ENCODE measurements at regions not wholly inside any gene's neighbourhood (a gene's known extent, or its start where the extent isn't known, plus 50 kb on each side); places are given as distances from the start of the nearest gene placed in this dataset.
"Not testable (repeated sequence)": the region's sequence is repeated elsewhere in the genome, so short reads cannot be mapped to it uniquely, and the experiment has no call there.

DNA sequence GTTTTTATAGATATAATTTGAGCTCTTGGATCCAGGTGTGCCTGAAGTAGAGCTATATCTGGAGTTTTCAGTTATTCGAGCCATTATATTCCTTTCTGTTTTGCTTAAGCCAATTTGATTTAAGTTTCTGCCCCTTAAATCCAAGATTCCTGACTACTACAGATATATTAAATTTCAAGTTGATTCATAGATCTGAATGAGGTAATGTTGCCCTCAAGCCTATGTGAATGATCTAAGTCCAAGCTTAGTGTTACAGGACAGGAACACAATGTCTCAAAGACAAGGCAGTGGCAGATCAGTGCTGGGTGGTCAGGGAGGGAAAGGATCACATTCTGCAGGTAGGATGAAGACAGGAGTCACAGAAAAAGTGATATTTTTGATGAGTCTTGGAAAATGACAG, 75.7 kb upstream of the CTBP2 start:
- Mint-ChIP-seq H3K4me1 (no peaks in the 10 kb centered on the region), H3K9me3 (peaks cover 17 to 22% of the 10 kb centered on the region in 2 donors), H3K27me3 (peaks cover 10% of the 10 kb centered on the region), H3K27ac (no peak overlapping the region), H3K4me3 (no peak overlapping the region)
- no peak for ATAC-seq
- DNase-seq = no peak

GRCh38 chr10:125235093-125236069, 75.0 kb upstream of the CTBP2 start:
- ATAC-seq (no peak), DNase-seq (no peak)
- H3K9me3 Mint-ChIP-seq = peaks cover 17 to 22% of the 10 kb centered on the region in 2 donors
- no peaks in the 10 kb centered on the region for H3K4me1 Mint-ChIP-seq
- H3K4me3 Mint-ChIP-seq = no peak overlapping the region
- H3K27ac Mint-ChIP-seq = no peak overlapping the region
- peaks cover 10% of the 10 kb centered on the region for H3K27me3 Mint-ChIP-seq

DNA sequence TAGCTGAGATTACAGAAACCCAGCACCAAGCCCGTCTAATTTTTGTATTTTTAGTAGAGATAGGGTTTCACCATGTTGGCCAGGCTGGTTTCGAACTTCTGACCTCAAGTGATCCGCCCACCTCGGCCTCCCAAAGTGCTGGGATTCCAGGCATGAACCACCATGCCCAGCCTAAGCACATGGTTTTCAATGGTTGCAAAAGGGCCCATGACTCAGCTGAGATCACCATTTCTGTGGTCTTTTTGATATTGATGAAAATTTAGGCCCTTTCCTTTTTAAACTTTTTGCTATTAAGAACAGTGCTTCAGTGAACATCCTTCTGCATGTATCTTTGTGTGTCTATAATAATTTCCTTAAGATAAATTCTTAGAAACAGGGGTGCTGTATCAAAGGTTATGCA, 74.2 kb upstream of the CTBP2 start:
- not testable (repeated sequence) for H3K27ac Mint-ChIP-seq, ATAC-seq, H3K27me3 Mint-ChIP-seq, DNase-seq, H3K4me1 Mint-ChIP-seq, H3K4me3 Mint-ChIP-seq
- H3K9me3 Mint-ChIP-seq = peaks cover 17 to 22% of the 10 kb centered on the region in 2 donors

GRCh38 chr10:125233726-125234125, 73.4 kb upstream of the CTBP2 start:
- DNase-seq (no peak), ATAC-seq (no peak)
- Mint-ChIP-seq H3K27ac (no peak overlapping the region), H3K4me3 (no peak overlapping the region), H3K27me3 (peaks cover 10% of the 10 kb centered on the region), H3K4me1 (no peaks in the 10 kb centered on the region), H3K9me3 (peaks cover 11 to 14% of the 10 kb centered on the region in 2 donors)

- Mint-ChIP-seq H3K27ac (peak overlapping the region in 1 of 2 donors; percentile 43), H3K27me3 (peaks cover 10% of the 10 kb centered on the region), H3K4me3 (no peak overlapping the region), H3K9me3 (peaks cover 3 to 5% of the 10 kb centered on the region in 2 donors), H3K4me1 (no peaks in the 10 kb centered on the region)
- no peak for ATAC-seq
- DNase-seq = no peak
These were observed 72.5 kb upstream of the CTBP2 start for GRCh38 chr10:125232841-125233240.

GRCh38 chr10:125231813-125232475, 71.6 kb upstream of the CTBP2 start:
- H3K27me3 Mint-ChIP-seq = peaks cover 10% of the 10 kb centered on the region
- H3K4me3 Mint-ChIP-seq = no peak overlapping the region
- no peak for DNase-seq
- no peaks in the 10 kb centered on the region for H3K4me1 Mint-ChIP-seq
- no peak for ATAC-seq
- peaks cover 4 to 10% of the 10 kb centered on the region in 2 donors for H3K9me3 Mint-ChIP-seq
- no peak overlapping the region for H3K27ac Mint-ChIP-seq

GRCh38 chr10:125231116-125231812, 70.9 kb upstream of the CTBP2 start:
- no peaks in the 10 kb centered on the region for H3K4me1 Mint-ChIP-seq
- ATAC-seq (no peak), DNase-seq (no peak)

DNA sequence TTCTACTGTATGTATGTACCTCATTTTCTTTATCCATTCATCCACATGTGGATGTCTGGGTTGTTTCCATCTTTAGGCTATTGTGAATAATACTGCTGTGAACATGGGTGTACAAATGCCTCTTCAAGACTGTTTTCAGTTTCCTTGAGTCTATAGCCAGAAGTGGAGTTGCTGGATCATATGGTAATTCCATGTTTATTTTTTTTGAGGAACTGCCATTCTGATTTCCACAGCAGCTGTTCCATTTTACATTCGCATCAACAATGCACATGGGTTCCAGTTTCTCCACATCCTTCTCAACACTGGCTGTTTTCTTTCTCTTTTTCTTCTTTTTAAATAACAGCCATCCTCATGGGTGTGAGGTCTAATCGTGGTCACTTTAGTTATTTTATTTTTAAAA, 69.9 kb upstream of the CTBP2 start:
- ATAC-seq = no peak

More at GRCh38 chr10:125231116-125231812, 70.9 kb upstream of the CTBP2 start:
- Mint-ChIP-seq H3K27ac (no peak overlapping the region), H3K4me3 (no peak overlapping the region), H3K27me3 (peaks cover 9% of the 10 kb centered on the region), H3K9me3 (peaks cover 3 to 17% of the 10 kb centered on the region in 2 donors)

GRCh38 chr10:125228245-125228940, 68.0 kb upstream of the CTBP2 start:
- ATAC-seq, H3K27me3 Mint-ChIP-seq, H3K4me1 Mint-ChIP-seq, DNase-seq, H3K27ac Mint-ChIP-seq, H3K4me3 Mint-ChIP-seq: not testable (repeated sequence)
- peaks cover 0 to 21% of the 10 kb centered on the region in 2 donors for H3K9me3 Mint-ChIP-seq

More for the DNA sequence above, 69.9 kb upstream of the CTBP2 start:
- H3K4me3 Mint-ChIP-seq = no peak overlapping the region
- H3K9me3 Mint-ChIP-seq = peaks cover 0 to 21% of the 10 kb centered on the region in 2 donors
- H3K27ac Mint-ChIP-seq = no peak overlapping the region
- no peaks in the 10 kb centered on the region for H3K27me3 Mint-ChIP-seq
- H3K4me1 Mint-ChIP-seq = no peaks in the 10 kb centered on the region
- DNase-seq = no peak

GRCh38 chr10:125227546-125227945, 67.2 kb upstream of the CTBP2 start:
- DNase-seq (no peak), ATAC-seq (no peak)
- H3K4me1 Mint-ChIP-seq = no peaks in the 10 kb centered on the region
- no peak overlapping the region for H3K4me3 Mint-ChIP-seq
- no peak overlapping the region for H3K27ac Mint-ChIP-seq
- H3K27me3 Mint-ChIP-seq = no peaks in the 10 kb centered on the region
- H3K9me3 Mint-ChIP-seq = peaks cover 0 to 21% of the 10 kb centered on the region in 2 donors

GRCh38 chr10:125226823-125227222, 66.5 kb upstream of the CTBP2 start:
- Mint-ChIP-seq H3K4me1 (no peaks in the 10 kb centered on the region), H3K27me3 (peaks cover 7% of the 10 kb centered on the region), H3K27ac (no peak overlapping the region), H3K9me3 (peaks cover 0 to 21% of the 10 kb centered on the region in 2 donors), H3K4me3 (no peak overlapping the region)
- peak; percentile 33 for ATAC-seq
- DNase-seq = no peak

- Mint-ChIP-seq H3K4me3 (no peak overlapping the region), H3K27me3 (peaks cover 15% of the 10 kb centered on the region), H3K27ac (no peak overlapping the region), H3K4me1 (no peaks in the 10 kb centered on the region), H3K9me3 (peaks cover 0 to 21% of the 10 kb centered on the region in 2 donors)
- no peak for DNase-seq
- ATAC-seq = no peak
These were observed 65.6 kb upstream of the CTBP2 start for GRCh38 chr10:125226005-125226404.

DNA sequence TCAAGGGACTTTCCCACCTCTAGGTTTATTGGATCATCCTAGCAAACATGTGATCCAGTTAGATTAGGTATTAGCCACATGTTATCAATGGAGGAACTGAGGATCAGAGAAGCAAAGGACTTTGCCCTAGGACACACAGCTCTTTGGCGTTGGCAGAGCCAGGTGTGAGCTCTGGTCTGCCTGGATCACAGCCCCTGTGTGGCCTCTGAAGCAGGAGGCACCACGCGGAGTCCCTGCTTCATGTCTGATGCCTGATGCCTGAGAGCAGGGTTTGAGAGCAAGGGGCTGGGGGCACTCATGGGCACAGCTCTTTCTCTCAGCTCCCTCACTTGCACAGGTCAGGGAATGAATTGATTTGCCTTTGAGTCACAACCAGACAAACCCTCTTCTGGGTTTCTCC, 64.7 kb upstream of the CTBP2 start:
- Mint-ChIP-seq H3K27ac (no peak overlapping the region), H3K4me1 (no peaks in the 10 kb centered on the region), H3K9me3 (peaks cover 0 to 21% of the 10 kb centered on the region in 2 donors), H3K27me3 (peaks cover 24% of the 10 kb centered on the region), H3K4me3 (no peak overlapping the region)
- DNase-seq (no peak), ATAC-seq (no peak)

DNA sequence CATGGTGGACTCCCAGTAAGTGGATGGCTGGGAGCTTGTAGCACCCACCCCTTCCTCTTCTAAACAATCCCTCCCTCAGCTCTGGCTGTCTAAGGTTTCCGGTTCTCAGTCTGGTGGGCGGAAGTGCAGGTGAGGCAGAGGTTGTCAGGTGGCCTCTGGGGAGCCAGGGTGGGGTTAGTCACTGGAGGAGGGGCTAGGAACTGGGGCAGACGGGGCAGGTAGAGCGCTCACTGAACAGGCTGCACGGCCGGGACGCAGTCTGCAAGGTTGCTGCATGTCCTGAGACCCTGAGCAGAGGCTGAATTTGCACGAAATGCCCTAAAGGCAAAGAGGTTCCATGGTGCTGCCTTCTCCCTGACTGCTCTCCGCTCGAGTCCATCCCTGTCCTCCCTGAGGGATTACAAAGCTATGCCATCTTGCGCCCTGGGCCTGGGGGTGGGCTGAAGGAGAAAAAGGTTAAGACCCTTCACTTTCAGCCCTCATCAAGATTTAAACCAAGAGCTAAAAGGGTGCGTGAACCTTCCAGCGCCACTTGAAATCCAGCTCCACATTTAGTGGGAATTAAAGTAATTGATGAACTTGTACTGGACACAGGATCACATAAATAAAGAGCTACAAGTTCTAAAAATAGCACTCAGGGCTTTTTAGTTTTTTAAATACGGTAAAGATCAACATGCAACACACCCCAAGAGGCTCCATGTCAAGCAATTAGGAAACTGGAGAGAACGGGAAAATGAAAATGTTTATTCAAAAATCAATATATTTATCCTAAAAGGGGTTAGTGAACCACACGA, 62.3 kb upstream of the CTBP2 start:
- Mint-ChIP-seq H3K4me3 (no peak overlapping the region), H3K9me3 (peaks cover 0 to 18% of the 10 kb centered on the region in 2 donors), H3K27me3 (peaks cover 37% of the 10 kb centered on the region), H3K4me1 (no peaks in the 10 kb centered on the region), H3K27ac (no peak overlapping the region)
- ATAC-seq (no peak), DNase-seq (no peak)

Measured in stimulated activated naive CD8-positive, alpha-beta T cell treated with anti-CD3 and anti-CD28 coated beads, Interleukin-15, amount 100 ng/mL, for 72 hours (primary cell).